ENCODE measurements at regions not wholly inside any gene's neighbourhood (a gene's known extent, or its start where the extent isn't known, plus 50 kb on each side); places are given as distances from the start of the nearest gene placed in this dataset.

GRCh38 chrX:69320116-69320515, 154.9 kb upstream of the PJA1 start:
- no peak for TF ChIP-seq CTCF (conservative IDR thresholded peaks at IDR 0.05; ENCODE audit: low read depth, low read length)
- no peak for TF ChIP-seq EZH2 (IDR thresholded peaks at IDR 0.05; ENCODE audit: borderline replicate concordance, low read depth, low read length, poor library complexity, severe bottlenecking)

Measured in A673 (cell line).